ENCODE measurements at regions not wholly inside any gene's neighbourhood (a gene's known extent, or its start where the extent isn't known, plus 50 kb on each side); places are given as distances from the start of the nearest gene placed in this dataset.
A peak's percentile ranks its signal among the peaks of the same experiment; 100 is the strongest.
"Not testable (repeated sequence)": the region's sequence is repeated elsewhere in the genome, so short reads cannot be mapped to it uniquely, and the experiment has no call there.

GRCh38 chr7:65549589-65550443 lies 176.2 kb downstream of the ZNF92 start:
- DNase-seq; H3K36me3 Mint-ChIP-seq (ENCODE audit: low read depth); H3K4me1 Mint-ChIP-seq; H3K27me3 Mint-ChIP-seq (ENCODE audit: low read depth, poor library complexity); H3K4me3 Mint-ChIP-seq; H3K27ac Mint-ChIP-seq: not testable (repeated sequence)
- H3K9me3 Mint-ChIP-seq = peaks cover 17% of the 10 kb centered on the region

GRCh38 chr7:65550444-65550809 lies 176.8 kb downstream of the ZNF92 start:
- DNase-seq; H3K4me1 Mint-ChIP-seq; H3K27me3 Mint-ChIP-seq (ENCODE audit: low read depth, poor library complexity); H3K27ac Mint-ChIP-seq; H3K36me3 Mint-ChIP-seq (ENCODE audit: low read depth); H3K4me3 Mint-ChIP-seq: not testable (repeated sequence)
- H3K9me3 Mint-ChIP-seq = peaks cover 17% of the 10 kb centered on the region

GRCh38 chr7:65551042-65551441 lies 177.4 kb downstream of the ZNF92 start:
- Mint-ChIP-seq H3K27ac (peak overlapping the region; percentile 3), H3K9me3 (peaks cover 17% of the 10 kb centered on the region)
- H3K4me3 Mint-ChIP-seq; H3K4me1 Mint-ChIP-seq; DNase-seq; H3K36me3 Mint-ChIP-seq (ENCODE audit: low read depth); H3K27me3 Mint-ChIP-seq (ENCODE audit: low read depth, poor library complexity): not testable (repeated sequence)

GRCh38 chr7:65554553-65555476 lies 181.2 kb downstream of the ZNF92 start:
- H3K9me3 Mint-ChIP-seq = peaks cover 13% of the 10 kb centered on the region
- H3K4me1 Mint-ChIP-seq; H3K4me3 Mint-ChIP-seq; H3K27ac Mint-ChIP-seq; DNase-seq; H3K36me3 Mint-ChIP-seq (ENCODE audit: low read depth); H3K27me3 Mint-ChIP-seq (ENCODE audit: low read depth, poor library complexity): not testable (repeated sequence)

- not testable (repeated sequence) for H3K27ac Mint-ChIP-seq; H3K4me3 Mint-ChIP-seq; H3K9me3 Mint-ChIP-seq; H3K4me1 Mint-ChIP-seq; DNase-seq; H3K27me3 Mint-ChIP-seq (ENCODE audit: low read depth, poor library complexity); H3K36me3 Mint-ChIP-seq (ENCODE audit: low read depth)
These were observed 184.9 kb downstream of the ZNF92 start for GRCh38 chr7:65558584-65558983.

- not testable (repeated sequence) for H3K27ac Mint-ChIP-seq; DNase-seq; H3K36me3 Mint-ChIP-seq (ENCODE audit: low read depth); H3K9me3 Mint-ChIP-seq; H3K4me1 Mint-ChIP-seq; H3K27me3 Mint-ChIP-seq (ENCODE audit: low read depth, poor library complexity); H3K4me3 Mint-ChIP-seq
These were observed 188.2 kb downstream of the ZNF92 start for GRCh38 chr7:65561786-65562372.

GRCh38 chr7:65562522-65562921 lies 188.9 kb downstream of the ZNF92 start:
- H3K4me3 Mint-ChIP-seq; H3K4me1 Mint-ChIP-seq; H3K27ac Mint-ChIP-seq; DNase-seq; H3K9me3 Mint-ChIP-seq; H3K27me3 Mint-ChIP-seq (ENCODE audit: low read depth, poor library complexity); H3K36me3 Mint-ChIP-seq (ENCODE audit: low read depth): not testable (repeated sequence)

GRCh38 chr7:65563333-65563732 lies 189.7 kb downstream of the ZNF92 start:
- H3K27me3 Mint-ChIP-seq (ENCODE audit: low read depth, poor library complexity); DNase-seq; H3K9me3 Mint-ChIP-seq; H3K27ac Mint-ChIP-seq; H3K4me3 Mint-ChIP-seq; H3K36me3 Mint-ChIP-seq (ENCODE audit: low read depth); H3K4me1 Mint-ChIP-seq: not testable (repeated sequence)

- not testable (repeated sequence) for H3K9me3 Mint-ChIP-seq; DNase-seq; H3K27ac Mint-ChIP-seq; H3K27me3 Mint-ChIP-seq (ENCODE audit: low read depth, poor library complexity); H3K36me3 Mint-ChIP-seq (ENCODE audit: low read depth); H3K4me3 Mint-ChIP-seq; H3K4me1 Mint-ChIP-seq
These were observed 194.6 kb downstream of the ZNF92 start for GRCh38 chr7:65568226-65568625.

- H3K4me3 Mint-ChIP-seq; H3K27me3 Mint-ChIP-seq (ENCODE audit: low read depth, poor library complexity); H3K36me3 Mint-ChIP-seq (ENCODE audit: low read depth); H3K4me1 Mint-ChIP-seq; H3K9me3 Mint-ChIP-seq; H3K27ac Mint-ChIP-seq; DNase-seq: not testable (repeated sequence)
These were observed 197.3 kb downstream of the ZNF92 start for GRCh38 chr7:65570990-65571389.

GRCh38 chr7:65572581-65572980 lies 198.9 kb downstream of the ZNF92 start:
- not testable (repeated sequence) for H3K27ac Mint-ChIP-seq; H3K9me3 Mint-ChIP-seq; H3K27me3 Mint-ChIP-seq (ENCODE audit: low read depth, poor library complexity); H3K36me3 Mint-ChIP-seq (ENCODE audit: low read depth); H3K4me3 Mint-ChIP-seq; H3K4me1 Mint-ChIP-seq
- peak; percentile 8 for DNase-seq

GRCh38 chr7:65576370-65576769 lies 202.7 kb downstream of the ZNF92 start:
- not testable (repeated sequence) for H3K27ac Mint-ChIP-seq; H3K4me1 Mint-ChIP-seq; H3K9me3 Mint-ChIP-seq; H3K4me3 Mint-ChIP-seq; DNase-seq; H3K36me3 Mint-ChIP-seq (ENCODE audit: low read depth)
- H3K27me3 Mint-ChIP-seq (ENCODE audit: low read depth, poor library complexity) = peaks cover 13% of the 10 kb centered on the region

- not testable (repeated sequence) for H3K36me3 Mint-ChIP-seq (ENCODE audit: low read depth); H3K4me1 Mint-ChIP-seq; H3K4me3 Mint-ChIP-seq; H3K9me3 Mint-ChIP-seq; DNase-seq; H3K27ac Mint-ChIP-seq
- H3K27me3 Mint-ChIP-seq (ENCODE audit: low read depth, poor library complexity) = peaks cover 11% of the 10 kb centered on the region
These were observed 209.0 kb downstream of the ZNF92 start for GRCh38 chr7:65582518-65583119.

GRCh38 chr7:65602495-65602894 lies 228.8 kb downstream of the ZNF92 start:
- H3K36me3 Mint-ChIP-seq (ENCODE audit: low read depth); H3K4me1 Mint-ChIP-seq; H3K27ac Mint-ChIP-seq; DNase-seq; H3K4me3 Mint-ChIP-seq; H3K9me3 Mint-ChIP-seq: not testable (repeated sequence)
- peaks cover 64% of the 10 kb centered on the region for H3K27me3 Mint-ChIP-seq (ENCODE audit: low read depth, poor library complexity)
